HepG2 (cell line): ENCODE measurements at regions not wholly inside any gene's neighbourhood (a gene's known extent, or its start where the extent isn't known, plus 50 kb on each side); places are given as distances from the start of the nearest gene placed in this dataset.

Experiments
- CTCF ChIP-seq: sonication (generic); formaldehyde crosslinking; IDR thresholded peaks from 2 replicates; pipeline ENCODE4 v1.5.0; 2020; ENCODE audit warnings: mild to moderate bottlenecking, missing genetic modification reagents, moderate library complexity
- FOXP4 ChIP-seq: sonication (generic); formaldehyde crosslinking; IDR thresholded peaks from 2 replicates; pipeline ENCODE4 v1.4.0; 2020; ENCODE audit warnings: missing genetic modification reagents
- JUNB ChIP-seq: sonication (generic); formaldehyde crosslinking; IDR thresholded peaks from 2 replicates; pipeline ENCODE4 v1.8.0; 2022; ENCODE audit warnings: missing genetic modification reagents, mild to moderate bottlenecking, borderline replicate concordance
- NR1H2 ChIP-seq: sonication (generic); formaldehyde crosslinking; IDR thresholded peaks from 2 replicates; pipeline ENCODE4 v1.8.1; 2022; ENCODE audit warnings: low read depth, missing genetic modification reagents, borderline replicate concordance
- RAD21 ChIP-seq: fragments of 450-650 bp; formaldehyde crosslinking; IDR thresholded peaks from 2 replicates; pipeline ENCODE4 v1.5.0; 2020; ENCODE audit warnings: mild to moderate bottlenecking
- RXRA ChIP-seq: sonication (generic); formaldehyde crosslinking; IDR thresholded peaks from 2 replicates; pipeline ENCODE4 v1.5.1; 2020; ENCODE audit warnings: missing genetic modification reagents
- SMAD3 ChIP-seq: sonication (generic); formaldehyde crosslinking; IDR thresholded peaks from 2 replicates; pipeline ENCODE4 v1.4.0; 2020; ENCODE audit warnings: missing genetic modification reagents
- SNRNP70 ChIP-seq: fragments of 200-400 bp; formaldehyde crosslinking; IDR thresholded peaks from 2 replicates; pipeline ENCODE4 v1.6.1; 2017; ENCODE audit warnings: mild to moderate bottlenecking, low read depth, low read length, moderate library complexity
- TF ChIP-seq, protein P1 (sequence below): IDR thresholded peaks from 2 replicates; pipeline ENCODE4 v1.6.1; 2016
- TF ChIP-seq, protein P2 (sequence below): sonication (generic); formaldehyde crosslinking; IDR thresholded peaks from 2 replicates; pipeline ENCODE4 v1.4.0; 2020; ENCODE audit warnings: missing genetic modification reagents

DNA sequence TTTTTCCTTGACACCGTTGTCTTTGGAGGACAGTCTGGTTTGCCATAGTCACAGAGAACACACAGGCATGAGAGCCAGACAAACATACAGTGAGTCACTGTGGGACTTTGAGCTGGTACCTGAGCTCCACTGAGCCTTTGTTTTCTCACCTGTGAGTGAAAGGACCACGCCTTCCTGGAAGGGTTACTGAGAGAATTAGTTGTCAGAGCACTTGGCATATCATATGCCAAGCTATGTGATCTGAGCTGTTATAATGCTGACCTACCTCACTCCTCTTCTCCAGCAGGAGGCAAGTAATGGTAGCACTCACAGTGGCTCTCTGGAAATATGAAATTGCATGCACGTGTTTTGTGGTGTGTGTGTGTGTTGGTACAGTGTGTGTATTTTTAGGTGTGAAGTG is 59.7 kb downstream of the CXCL12 start:
- TF ChIP-seq FOXP4 (CRISPR knock-in tag) (no peak), JUNB (CRISPR knock-in tag) (no peak), SNRNP70 (no peak), RAD21 (no peak), NR1H2 (CRISPR knock-in tag) (no peak), RXRA (no peak; the same call in 1 of the 2 replicates), SMAD3 (CRISPR knock-in tag) (no peak; the same call in 1 of the 2 replicates), CTCF (CRISPR knock-in tag) (no peak)
- TF ChIP-seq, protein P1, sequence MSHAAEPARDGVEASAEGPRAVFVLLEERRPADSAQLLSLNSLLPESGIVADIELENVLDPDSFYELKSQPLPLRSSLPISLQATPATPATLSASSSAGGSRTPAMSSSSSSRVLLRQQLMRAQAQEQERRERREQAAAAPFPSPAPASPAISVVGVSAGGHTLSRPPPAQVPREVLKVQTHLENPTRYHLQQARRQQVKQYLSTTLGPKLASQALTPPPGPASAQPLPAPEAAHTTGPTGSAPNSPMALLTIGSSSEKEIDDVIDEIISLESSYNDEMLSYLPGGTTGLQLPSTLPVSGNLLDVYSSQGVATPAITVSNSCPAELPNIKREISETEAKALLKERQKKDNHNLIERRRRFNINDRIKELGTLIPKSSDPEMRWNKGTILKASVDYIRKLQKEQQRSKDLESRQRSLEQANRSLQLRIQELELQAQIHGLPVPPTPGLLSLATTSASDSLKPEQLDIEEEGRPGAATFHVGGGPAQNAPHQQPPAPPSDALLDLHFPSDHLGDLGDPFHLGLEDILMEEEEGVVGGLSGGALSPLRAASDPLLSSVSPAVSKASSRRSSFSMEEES: no peak
- TF ChIP-seq, protein P2, sequence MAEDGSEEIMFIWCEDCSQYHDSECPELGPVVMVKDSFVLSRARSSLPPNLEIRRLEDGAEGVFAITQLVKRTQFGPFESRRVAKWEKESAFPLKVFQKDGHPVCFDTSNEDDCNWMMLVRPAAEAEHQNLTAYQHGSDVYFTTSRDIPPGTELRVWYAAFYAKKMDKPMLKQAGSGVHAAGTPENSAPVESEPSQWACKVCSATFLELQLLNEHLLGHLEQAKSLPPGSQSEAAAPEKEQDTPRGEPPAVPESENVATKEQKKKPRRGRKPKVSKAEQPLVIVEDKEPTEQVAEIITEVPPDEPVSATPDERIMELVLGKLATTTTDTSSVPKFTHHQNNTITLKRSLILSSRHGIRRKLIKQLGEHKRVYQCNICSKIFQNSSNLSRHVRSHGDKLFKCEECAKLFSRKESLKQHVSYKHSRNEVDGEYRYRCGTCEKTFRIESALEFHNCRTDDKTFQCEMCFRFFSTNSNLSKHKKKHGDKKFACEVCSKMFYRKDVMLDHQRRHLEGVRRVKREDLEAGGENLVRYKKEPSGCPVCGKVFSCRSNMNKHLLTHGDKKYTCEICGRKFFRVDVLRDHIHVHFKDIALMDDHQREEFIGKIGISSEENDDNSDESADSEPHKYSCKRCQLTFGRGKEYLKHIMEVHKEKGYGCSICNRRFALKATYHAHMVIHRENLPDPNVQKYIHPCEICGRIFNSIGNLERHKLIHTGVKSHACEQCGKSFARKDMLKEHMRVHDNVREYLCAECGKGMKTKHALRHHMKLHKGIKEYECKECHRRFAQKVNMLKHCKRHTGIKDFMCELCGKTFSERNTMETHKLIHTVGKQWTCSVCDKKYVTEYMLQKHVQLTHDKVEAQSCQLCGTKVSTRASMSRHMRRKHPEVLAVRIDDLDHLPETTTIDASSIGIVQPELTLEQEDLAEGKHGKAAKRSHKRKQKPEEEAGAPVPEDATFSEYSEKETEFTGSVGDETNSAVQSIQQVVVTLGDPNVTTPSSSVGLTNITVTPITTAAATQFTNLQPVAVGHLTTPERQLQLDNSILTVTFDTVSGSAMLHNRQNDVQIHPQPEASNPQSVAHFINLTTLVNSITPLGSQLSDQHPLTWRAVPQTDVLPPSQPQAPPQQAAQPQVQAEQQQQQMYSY (CRISPR knock-in tag): no peak
